NB4 (cell line): ENCODE measurements at regions not wholly inside any gene's neighbourhood (a gene's known extent, or its start where the extent isn't known, plus 50 kb on each side); places are given as distances from the start of the nearest gene placed in this dataset.

ENCODE experiments used
- CTCF ChIP-seq: IDR thresholded peaks from one replicate; pipeline ENCODE4 v1.5.1; 2012; ENCODE audit warnings: low read depth, low read length
- MAX ChIP-seq: IDR thresholded peaks from 2 replicates; pipeline ENCODE4 v1.6.1; 2011; ENCODE audit warnings: low read depth, low read length
- POLR2A ChIP-seq: IDR thresholded peaks from 2 replicates; pipeline ENCODE4 v1.6.1; 2011; ENCODE audit warnings: mild to moderate bottlenecking; ENCODE audit not compliant: insufficient read length; ENCODE audit errors: extremely low read depth

GRCh38 chr1:234701737-234702341 is 91.9 kb upstream of the IRF2BP2 start:
- no peak for TF ChIP-seq CTCF
- no peak for TF ChIP-seq POLR2A
- no peak for TF ChIP-seq MAX
